Omental fat pad (tissue), 3 donors: ENCODE measurements at regions not wholly inside any gene's neighbourhood (a gene's known extent, or its start where the extent isn't known, plus 50 kb on each side); places are given as distances from the start of the nearest gene placed in this dataset.

Experiments
- ATAC-seq: fragments of 150-250 bp; one replicate; pipeline ENCODE4 v1.9.1; 2016; ENCODE audit warnings: mild to moderate bottlenecking, moderate library complexity; ENCODE audit not compliant: low FRiP score
- DNase-seq: peaks from one replicate; pipeline ENCODE4 v3.0.0-alpha.2; 2019; ENCODE audit warnings: low spot score
- CTCF ChIP-seq, 3 donors: fragments of 450-650 bp; IDR thresholded peaks; one replicate each; pipeline ENCODE4 v1.5.1; 2016 to 2017; ENCODE audit warnings: antibody characterized with exemption in 3 of 3, mild to moderate bottlenecking in 3 of 3, moderate library complexity in 2 of 3

DNA sequence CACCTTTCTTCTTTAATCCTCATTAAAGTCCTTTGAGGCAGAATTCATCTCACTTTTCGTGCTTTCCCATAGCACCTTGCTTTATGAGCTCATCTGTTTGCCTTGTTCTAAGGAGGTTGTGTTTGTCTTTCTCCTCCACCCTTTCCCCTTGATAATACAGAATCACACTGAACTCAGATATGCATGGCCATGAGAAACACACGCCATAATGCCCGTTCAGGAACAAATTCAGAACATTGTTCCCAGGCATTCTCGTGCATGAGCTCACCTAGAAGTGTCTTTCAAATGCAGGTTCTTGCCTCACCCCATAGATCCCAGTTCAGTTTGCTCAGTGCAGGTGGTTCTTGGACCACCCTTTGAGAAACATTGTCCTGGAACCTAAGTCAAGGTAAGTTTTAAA lies 71.1 kb downstream of the TMEM114 start:
- ATAC-seq = no peak

GRCh38 chr16:8517280-8517679 lies 73.0 kb downstream of the TMEM114 start:
- no peak for DNase-seq
- no peak for TF ChIP-seq CTCF (IDR thresholded peaks at IDR 0.05)
- ATAC-seq = no peak

More for the DNA sequence above, 71.1 kb downstream of the TMEM114 start:
- DNase-seq = no peak
- TF ChIP-seq CTCF (IDR thresholded peaks at IDR 0.05) = no peak

DNA sequence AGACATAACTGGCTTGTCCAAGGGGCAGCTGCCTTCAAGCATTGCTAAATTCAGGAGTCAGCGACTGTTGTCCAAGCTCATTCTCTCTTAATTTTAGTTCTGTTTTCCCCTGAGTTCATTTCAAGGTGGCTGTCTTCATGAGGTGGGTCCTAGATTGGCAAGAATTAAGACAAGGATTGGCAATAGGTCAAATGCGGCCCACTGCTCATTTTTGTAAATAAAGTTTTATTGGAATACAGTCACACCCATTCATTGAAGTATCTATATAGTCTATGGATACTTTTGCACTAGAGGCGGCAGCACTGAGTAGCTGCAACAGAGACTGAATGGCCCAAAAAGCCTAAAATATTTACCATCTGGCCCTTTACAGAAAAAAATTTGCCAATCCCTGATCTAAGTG lies 73.8 kb downstream of the TMEM114 start:
- no peak for TF ChIP-seq CTCF (IDR thresholded peaks at IDR 0.05)
- ATAC-seq = no peak
- DNase-seq = no peak

GRCh38 chr16:8512941-8513624 lies 77.2 kb downstream of the TMEM114 start:
- no peak for ATAC-seq
- TF ChIP-seq CTCF (IDR thresholded peaks at IDR 0.05) = no peak
- DNase-seq = no peak

GRCh38 chr16:8511464-8511863 lies 78.8 kb downstream of the TMEM114 start:
- no peak for TF ChIP-seq CTCF (IDR thresholded peaks at IDR 0.05)
- DNase-seq = no peak
- ATAC-seq = no peak

GRCh38 chr16:8510160-8510559 lies 80.2 kb downstream of the TMEM114 start:
- DNase-seq = no peak
- TF ChIP-seq CTCF (IDR thresholded peaks at IDR 0.05) = no peak
- no peak for ATAC-seq

DNA sequence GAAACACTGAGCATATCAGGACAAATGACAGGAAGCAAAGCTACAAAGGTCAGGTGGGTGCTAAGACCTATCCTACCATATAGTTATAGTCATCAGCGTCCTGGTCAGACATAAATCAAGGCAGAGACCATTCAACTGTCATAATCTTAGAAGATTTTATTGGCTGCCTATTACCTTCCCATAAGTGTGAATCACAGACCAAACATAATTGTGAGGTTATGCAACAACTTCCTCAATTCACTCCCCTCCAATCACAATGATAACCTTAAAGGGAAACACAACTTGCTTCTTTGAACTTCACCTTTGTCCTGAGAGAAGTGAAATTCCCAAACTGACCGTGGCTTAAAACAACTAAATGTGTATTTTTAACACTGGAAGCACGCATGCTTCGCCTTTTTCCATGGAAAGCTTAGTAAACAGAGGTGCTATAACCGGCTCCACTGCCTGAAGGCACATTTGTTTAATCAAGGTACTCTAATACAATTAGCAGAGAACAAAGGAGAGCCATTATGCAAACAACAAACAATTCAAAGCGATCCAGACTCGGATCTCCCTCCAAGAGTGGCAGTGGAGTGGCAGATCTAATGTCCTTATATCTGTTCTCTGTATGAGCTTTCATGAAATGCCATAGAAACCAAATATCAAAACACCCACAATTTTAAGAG lies 84.9 kb downstream of the TMEM114 start:
- ATAC-seq = no peak

More for the DNA sequence above, 84.9 kb downstream of the TMEM114 start:
- DNase-seq = no peak
- no peak for TF ChIP-seq CTCF (IDR thresholded peaks at IDR 0.05)
